ENCODE measurements at regions not wholly inside any gene's neighbourhood (a gene's known extent, or its start where the extent isn't known, plus 50 kb on each side); places are given as distances from the start of the nearest gene placed in this dataset.

DNA sequence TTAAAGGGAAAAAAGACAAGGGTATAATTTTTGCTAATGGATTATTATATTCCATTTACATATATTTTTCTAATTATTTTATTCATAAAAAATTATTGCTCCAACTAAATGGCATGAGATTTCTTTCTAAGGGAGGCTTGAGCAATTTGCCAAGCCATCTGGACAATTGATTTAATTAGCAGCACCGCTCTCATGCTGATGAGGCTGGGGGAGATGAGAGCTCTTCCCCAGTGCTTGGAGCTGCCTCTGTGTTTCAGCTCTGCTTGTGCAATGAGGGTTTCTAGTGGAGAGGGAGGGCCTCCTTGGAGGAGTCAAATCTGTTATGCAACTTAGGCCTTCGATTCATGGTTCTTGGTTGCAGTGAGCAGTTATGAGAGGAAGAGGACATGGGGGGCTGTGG, 574.3 kb downstream of the TCERG1L start:
- Histone ChIP-seq H3K4me3 (ENCODE audit: low read length, poor library complexity, severe bottlenecking) (no peak overlapping the region), H2AFZ (ENCODE audit: low read length) (no peak overlapping the region), H3K9me3 (ENCODE audit: insufficient read depth, low read depth, low read length) (peaks cover 3% of the 10 kb centered on the region; the same call in 1 of the 2 replicates), H3K4me2 (ENCODE audit: low read depth, low read length, poor library complexity, severe bottlenecking) (no peak overlapping the region), H3K27me3 (ENCODE audit: insufficient read depth, low read length, poor library complexity, severe bottlenecking) (no peaks in the 10 kb centered on the region), H3K79me2 (ENCODE audit: insufficient read depth, low read length) (no peaks in the 10 kb centered on the region), H3K4me1 (ENCODE audit: insufficient read depth, low read length, poor library complexity, severe bottlenecking) (no peaks in the 10 kb centered on the region), H3K36me3 (ENCODE audit: insufficient read depth, low read length) (no peaks in the 10 kb centered on the region), H4K20me1 (ENCODE audit: insufficient read depth, low read length, poor library complexity, severe bottlenecking) (no peaks in the 10 kb centered on the region), H3K9me2 (replicated peaks; ENCODE audit: low read depth, low read length) (no peaks in the 10 kb centered on the region), H3F3A (ENCODE audit: low read depth) (no peaks in the 10 kb centered on the region), H3K9ac (ENCODE audit: low read depth, low read length, poor library complexity, severe bottlenecking) (no peak overlapping the region)
- TF ChIP-seq, protein P1, sequence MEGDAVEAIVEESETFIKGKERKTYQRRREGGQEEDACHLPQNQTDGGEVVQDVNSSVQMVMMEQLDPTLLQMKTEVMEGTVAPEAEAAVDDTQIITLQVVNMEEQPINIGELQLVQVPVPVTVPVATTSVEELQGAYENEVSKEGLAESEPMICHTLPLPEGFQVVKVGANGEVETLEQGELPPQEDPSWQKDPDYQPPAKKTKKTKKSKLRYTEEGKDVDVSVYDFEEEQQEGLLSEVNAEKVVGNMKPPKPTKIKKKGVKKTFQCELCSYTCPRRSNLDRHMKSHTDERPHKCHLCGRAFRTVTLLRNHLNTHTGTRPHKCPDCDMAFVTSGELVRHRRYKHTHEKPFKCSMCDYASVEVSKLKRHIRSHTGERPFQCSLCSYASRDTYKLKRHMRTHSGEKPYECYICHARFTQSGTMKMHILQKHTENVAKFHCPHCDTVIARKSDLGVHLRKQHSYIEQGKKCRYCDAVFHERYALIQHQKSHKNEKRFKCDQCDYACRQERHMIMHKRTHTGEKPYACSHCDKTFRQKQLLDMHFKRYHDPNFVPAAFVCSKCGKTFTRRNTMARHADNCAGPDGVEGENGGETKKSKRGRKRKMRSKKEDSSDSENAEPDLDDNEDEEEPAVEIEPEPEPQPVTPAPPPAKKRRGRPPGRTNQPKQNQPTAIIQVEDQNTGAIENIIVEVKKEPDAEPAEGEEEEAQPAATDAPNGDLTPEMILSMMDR (conservative IDR thresholded peaks at IDR 0.05; ENCODE audit: low read length), result no peak
- TF ChIP-seq EZH2phosphoT487 (IDR thresholded peaks at IDR 0.05; ENCODE audit: borderline replicate concordance), result no peak

DNA sequence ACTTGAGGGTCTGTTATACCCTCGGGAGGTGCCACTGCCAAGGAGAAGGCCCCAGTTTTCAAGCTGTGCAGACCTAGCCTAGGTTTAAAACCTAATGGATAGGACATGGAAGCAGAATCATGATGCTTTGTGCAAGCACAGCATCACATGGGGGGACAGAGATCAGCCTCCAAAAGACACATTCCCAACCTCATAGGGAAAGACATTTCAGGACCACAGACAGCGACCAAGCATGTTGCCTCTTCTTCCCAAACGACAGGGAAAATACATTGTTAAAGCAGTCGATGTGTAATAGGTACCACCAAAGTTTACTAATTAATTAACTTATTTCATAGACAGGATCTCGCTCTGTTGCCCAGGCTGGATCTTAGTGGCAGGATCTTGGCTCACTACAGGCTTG, 573.9 kb downstream of the TCERG1L start:
- no peaks in the 10 kb centered on the region for H4K20me1 ChIP-seq (ENCODE audit: insufficient read depth, low read length, poor library complexity, severe bottlenecking)
- TF ChIP-seq, protein P1 (conservative IDR thresholded peaks at IDR 0.05; ENCODE audit: low read length), result no peak
- TF ChIP-seq EZH2phosphoT487 (IDR thresholded peaks at IDR 0.05; ENCODE audit: borderline replicate concordance), result no peak
- H3K79me2 ChIP-seq (ENCODE audit: insufficient read depth, low read length), result no peaks in the 10 kb centered on the region
- H2AFZ ChIP-seq (ENCODE audit: low read length), result no peak overlapping the region
- no peaks in the 10 kb centered on the region for H3K4me1 ChIP-seq (ENCODE audit: insufficient read depth, low read length, poor library complexity, severe bottlenecking)
- no peaks in the 10 kb centered on the region for H3K9me2 ChIP-seq (replicated peaks; ENCODE audit: low read depth, low read length)
- peaks cover 8% of the 10 kb centered on the region; the same call in 1 of the 2 replicates for H3K9me3 ChIP-seq (ENCODE audit: insufficient read depth, low read depth, low read length)
- no peaks in the 10 kb centered on the region for H3F3A ChIP-seq (ENCODE audit: low read depth)
- H3K36me3 ChIP-seq (ENCODE audit: insufficient read depth, low read length), result no peaks in the 10 kb centered on the region
- H3K9ac ChIP-seq (ENCODE audit: low read depth, low read length, poor library complexity, severe bottlenecking), result no peak overlapping the region
- no peak overlapping the region for H3K4me2 ChIP-seq (ENCODE audit: low read depth, low read length, poor library complexity, severe bottlenecking)
- H3K27me3 ChIP-seq (ENCODE audit: insufficient read depth, low read length, poor library complexity, severe bottlenecking), result no peaks in the 10 kb centered on the region
- no peak overlapping the region for H3K4me3 ChIP-seq (ENCODE audit: low read length, poor library complexity, severe bottlenecking)

DNA sequence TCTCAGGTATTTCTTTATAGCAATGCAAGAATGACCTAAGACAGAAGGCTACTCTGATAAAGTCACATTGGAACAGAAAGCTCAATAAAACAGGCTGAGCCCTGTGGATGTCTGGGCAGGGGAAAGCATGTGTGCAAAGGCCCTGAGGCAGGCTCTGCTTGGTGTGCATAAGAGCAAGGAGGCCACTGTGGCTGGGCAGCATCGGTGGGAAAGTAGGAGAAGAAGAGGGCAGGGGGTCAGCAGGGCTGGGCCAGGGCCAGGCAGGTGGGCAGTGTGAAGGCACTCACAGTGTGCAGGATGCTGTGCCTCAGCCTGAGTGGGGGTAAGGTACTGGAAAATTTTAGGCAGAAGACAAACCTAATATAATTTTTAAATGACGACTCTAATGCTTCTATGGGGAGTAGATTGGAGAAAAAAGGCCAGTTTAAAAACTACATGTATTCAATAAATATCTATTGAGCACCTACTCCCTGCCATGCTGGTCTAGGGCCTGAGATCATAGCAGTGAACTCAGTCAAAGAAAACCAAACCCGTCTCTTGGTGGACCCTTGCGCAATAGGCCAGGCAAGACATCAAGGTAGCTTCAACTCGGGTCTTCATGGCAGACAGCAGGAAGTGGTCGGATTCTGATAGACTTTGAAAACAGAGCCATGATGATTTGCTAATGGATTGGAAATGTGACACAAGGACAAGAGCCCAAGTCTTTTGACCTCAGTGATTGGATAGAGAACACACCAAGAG, 572.3 kb downstream of the TCERG1L start:
- Histone ChIP-seq H3K36me3 (ENCODE audit: insufficient read depth, low read length) (no peaks in the 10 kb centered on the region), H3K79me2 (ENCODE audit: insufficient read depth, low read length) (no peaks in the 10 kb centered on the region), H2AFZ (ENCODE audit: low read length) (no peak overlapping the region), H3K27me3 (ENCODE audit: insufficient read depth, low read length, poor library complexity, severe bottlenecking) (no peaks in the 10 kb centered on the region), H3K9me3 (ENCODE audit: insufficient read depth, low read depth, low read length) (peaks cover 10% of the 10 kb centered on the region; the same call in 1 of the 2 replicates), H3K9ac (ENCODE audit: low read depth, low read length, poor library complexity, severe bottlenecking) (no peak overlapping the region), H3F3A (ENCODE audit: low read depth) (no peaks in the 10 kb centered on the region), H3K4me1 (ENCODE audit: insufficient read depth, low read length, poor library complexity, severe bottlenecking) (no peaks in the 10 kb centered on the region), H3K9me2 (replicated peaks; ENCODE audit: low read depth, low read length) (no peaks in the 10 kb centered on the region), H3K4me2 (ENCODE audit: low read depth, low read length, poor library complexity, severe bottlenecking) (no peak overlapping the region), H4K20me1 (ENCODE audit: insufficient read depth, low read length, poor library complexity, severe bottlenecking) (no peaks in the 10 kb centered on the region), H3K4me3 (ENCODE audit: low read length, poor library complexity, severe bottlenecking) (no peak overlapping the region)
- TF ChIP-seq EZH2phosphoT487 (IDR thresholded peaks at IDR 0.05; ENCODE audit: borderline replicate concordance), result no peak
- TF ChIP-seq, protein P1 (conservative IDR thresholded peaks at IDR 0.05; ENCODE audit: low read length), result no peak
